NB4 (cell line): ENCODE measurements at regions not wholly inside any gene's neighbourhood (a gene's known extent, or its start where the extent isn't known, plus 50 kb on each side); places are given as distances from the start of the nearest gene placed in this dataset.
"Not testable (repeated sequence)": the region's sequence is repeated elsewhere in the genome, so short reads cannot be mapped to it uniquely, and the experiment has no call there.

Source experiments
- DNase-seq: peaks from one replicate; pipeline ENCODE4 v3.0.0; 2010; ENCODE audit warnings: low read depth
- H3K4me3 ChIP-seq: one replicate; pipeline ENCODE4 v1.5.1; 2011; ENCODE audit warnings: mild to moderate bottlenecking, low read depth, low read length, moderate library complexity
- MYC ChIP-seq: IDR thresholded peaks from 2 replicates; pipeline ENCODE4 v1.6.1; 2011; ENCODE audit warnings: low read depth, low read length
- POLR2A ChIP-seq: IDR thresholded peaks from 2 replicates; pipeline ENCODE4 v1.6.1; 2011; ENCODE audit warnings: mild to moderate bottlenecking; ENCODE audit not compliant: insufficient read length; ENCODE audit errors: extremely low read depth
- TF ChIP-seq, protein P1 (sequence below): IDR thresholded peaks from one replicate; pipeline ENCODE4 v1.5.1; 2012; ENCODE audit warnings: low read depth, low read length
- TF ChIP-seq, protein P2 (sequence below): IDR thresholded peaks from 2 replicates; pipeline ENCODE4 v1.6.1; 2011; ENCODE audit warnings: low read depth, low read length

DNA sequence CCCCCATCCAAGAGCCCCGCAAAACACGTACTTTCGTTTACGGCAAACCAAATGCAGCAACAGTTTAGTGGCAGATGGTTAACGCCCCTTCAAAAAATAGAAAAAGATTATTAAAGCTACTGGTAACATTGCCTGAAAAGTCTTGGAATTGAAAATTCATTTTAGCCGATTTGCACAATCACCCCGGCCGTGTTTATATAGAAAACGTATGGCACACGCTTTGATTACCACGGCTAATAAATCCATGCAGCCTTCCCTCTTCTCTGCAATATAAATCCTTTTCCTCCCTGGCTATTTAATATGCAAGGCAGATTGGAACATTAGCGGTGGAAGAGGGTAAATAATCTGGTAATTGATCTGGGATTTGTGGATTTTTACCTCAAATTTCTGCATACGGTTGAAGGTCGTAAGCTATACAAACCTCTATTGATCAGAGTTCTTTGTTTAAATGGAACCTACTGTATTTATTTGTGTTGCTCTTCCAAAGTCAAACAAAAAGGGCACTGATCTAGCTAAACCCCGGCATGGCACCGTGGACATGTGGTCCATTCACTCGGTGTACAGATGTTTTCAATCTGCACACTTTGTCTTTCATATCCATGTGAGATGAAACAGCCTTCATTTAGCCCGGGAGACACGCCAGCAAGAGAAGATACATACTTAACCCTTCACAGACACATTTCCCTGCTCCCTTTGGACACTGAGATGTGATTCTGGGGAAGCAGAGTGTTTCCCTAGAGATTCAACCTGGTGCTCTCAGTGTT, 238.1 kb upstream of the MAF start:
- no peak overlapping the region for H3K4me3 ChIP-seq
- no peak for DNase-seq
- no peak for TF ChIP-seq MYC
- TF ChIP-seq, protein P1, sequence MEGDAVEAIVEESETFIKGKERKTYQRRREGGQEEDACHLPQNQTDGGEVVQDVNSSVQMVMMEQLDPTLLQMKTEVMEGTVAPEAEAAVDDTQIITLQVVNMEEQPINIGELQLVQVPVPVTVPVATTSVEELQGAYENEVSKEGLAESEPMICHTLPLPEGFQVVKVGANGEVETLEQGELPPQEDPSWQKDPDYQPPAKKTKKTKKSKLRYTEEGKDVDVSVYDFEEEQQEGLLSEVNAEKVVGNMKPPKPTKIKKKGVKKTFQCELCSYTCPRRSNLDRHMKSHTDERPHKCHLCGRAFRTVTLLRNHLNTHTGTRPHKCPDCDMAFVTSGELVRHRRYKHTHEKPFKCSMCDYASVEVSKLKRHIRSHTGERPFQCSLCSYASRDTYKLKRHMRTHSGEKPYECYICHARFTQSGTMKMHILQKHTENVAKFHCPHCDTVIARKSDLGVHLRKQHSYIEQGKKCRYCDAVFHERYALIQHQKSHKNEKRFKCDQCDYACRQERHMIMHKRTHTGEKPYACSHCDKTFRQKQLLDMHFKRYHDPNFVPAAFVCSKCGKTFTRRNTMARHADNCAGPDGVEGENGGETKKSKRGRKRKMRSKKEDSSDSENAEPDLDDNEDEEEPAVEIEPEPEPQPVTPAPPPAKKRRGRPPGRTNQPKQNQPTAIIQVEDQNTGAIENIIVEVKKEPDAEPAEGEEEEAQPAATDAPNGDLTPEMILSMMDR = no peak
- no peak for TF ChIP-seq POLR2A
- TF ChIP-seq, protein P2, sequence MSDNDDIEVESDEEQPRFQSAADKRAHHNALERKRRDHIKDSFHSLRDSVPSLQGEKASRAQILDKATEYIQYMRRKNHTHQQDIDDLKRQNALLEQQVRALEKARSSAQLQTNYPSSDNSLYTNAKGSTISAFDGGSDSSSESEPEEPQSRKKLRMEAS = no peak

DNA sequence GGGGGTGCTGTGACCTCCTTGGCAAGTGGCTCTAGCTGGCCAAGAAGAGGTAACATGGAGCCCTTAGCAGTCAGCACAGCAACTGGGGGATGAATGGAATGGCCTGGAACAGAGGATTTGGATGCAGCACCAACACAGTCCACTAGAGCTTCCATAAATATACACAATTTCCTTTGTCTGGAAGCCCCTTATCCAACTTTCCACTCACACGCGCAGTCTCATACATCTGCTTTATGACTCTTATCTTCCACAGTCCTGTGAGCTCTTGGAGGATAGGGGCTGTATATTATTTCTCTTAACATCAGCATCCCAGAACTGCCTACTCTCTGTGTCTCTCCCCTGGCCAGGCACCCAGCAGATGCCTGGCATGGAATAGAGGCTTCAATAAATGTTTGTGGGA, 235.6 kb upstream of the MAF start:
- TF ChIP-seq MYC (no peak), POLR2A (no peak)
- TF ChIP-seq, protein P2 = no peak
- TF ChIP-seq, protein P1 = no peak
- DNase-seq = no peak

DNA sequence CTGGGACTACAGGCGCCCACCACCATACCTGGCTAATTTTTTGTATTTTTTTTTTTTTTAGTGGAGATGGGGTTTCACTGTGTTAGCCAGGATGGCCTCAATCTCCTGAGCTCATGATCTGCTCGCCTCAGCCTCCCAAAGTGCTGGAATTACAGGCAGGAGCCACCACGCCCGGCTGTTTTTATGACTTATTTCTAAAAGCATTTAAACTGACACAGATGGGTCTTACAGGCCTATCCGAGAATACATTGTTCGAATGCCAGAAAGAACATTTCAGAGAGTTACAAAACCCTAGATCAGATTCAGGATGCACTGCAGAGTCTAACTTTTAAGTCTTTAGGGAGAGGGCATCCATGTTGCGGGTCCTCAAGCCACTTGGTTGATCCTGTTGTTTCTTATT, 234.7 kb upstream of the MAF start:
- TF ChIP-seq, protein P1 = no peak
- TF ChIP-seq MYC (no peak), POLR2A (no peak)
- TF ChIP-seq, protein P2 = no peak
- no peak for DNase-seq
- no peak overlapping the region for H3K4me3 ChIP-seq

More for the DNA sequence above, 235.6 kb upstream of the MAF start:
- no peak overlapping the region for H3K4me3 ChIP-seq

DNA sequence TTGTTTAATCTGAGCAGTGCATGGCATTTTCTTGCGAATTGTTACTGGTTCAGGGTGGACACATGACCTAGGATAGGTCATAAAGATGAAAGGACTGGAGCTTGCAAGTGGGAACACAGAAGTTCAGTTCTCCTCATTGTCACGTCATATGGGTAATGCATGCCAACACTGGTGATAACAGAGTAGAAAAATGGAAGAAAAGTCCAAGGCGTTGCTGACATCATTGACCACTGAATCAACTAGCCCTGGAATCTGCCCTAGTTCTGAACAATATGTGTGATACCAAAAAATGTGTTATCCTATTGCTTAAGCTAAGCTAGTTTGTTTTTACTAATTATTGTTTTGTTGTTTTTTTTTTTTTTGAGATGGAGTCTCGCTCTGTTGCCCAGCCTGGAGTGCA, 234.2 kb upstream of the MAF start:
- TF ChIP-seq, protein P2 = no peak
- TF ChIP-seq MYC (no peak), POLR2A (no peak)
- TF ChIP-seq, protein P1 = no peak

DNA sequence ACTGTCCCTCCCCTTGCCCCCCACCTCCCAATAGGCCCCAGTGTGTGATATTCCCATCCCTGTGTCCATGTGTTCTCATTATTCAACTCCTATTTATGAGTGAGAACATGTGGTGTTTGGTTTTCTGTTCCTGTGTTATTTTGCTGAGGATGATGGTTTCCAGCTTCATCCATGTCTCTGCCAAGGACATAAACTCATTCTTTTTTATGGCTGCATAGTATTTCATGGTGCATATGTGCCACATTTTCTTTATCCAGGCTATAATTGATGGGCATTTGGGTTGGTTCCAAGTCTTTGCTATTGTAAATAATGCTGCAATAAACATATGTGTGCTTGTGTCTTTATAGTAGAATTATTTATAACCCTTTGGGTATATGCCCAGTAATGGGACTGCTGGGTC, 233.5 kb upstream of the MAF start:
- not testable (repeated sequence) for H3K4me3 ChIP-seq, DNase-seq

More for the DNA sequence above, 234.2 kb upstream of the MAF start:
- DNase-seq = no peak
- no peak overlapping the region for H3K4me3 ChIP-seq

DNA sequence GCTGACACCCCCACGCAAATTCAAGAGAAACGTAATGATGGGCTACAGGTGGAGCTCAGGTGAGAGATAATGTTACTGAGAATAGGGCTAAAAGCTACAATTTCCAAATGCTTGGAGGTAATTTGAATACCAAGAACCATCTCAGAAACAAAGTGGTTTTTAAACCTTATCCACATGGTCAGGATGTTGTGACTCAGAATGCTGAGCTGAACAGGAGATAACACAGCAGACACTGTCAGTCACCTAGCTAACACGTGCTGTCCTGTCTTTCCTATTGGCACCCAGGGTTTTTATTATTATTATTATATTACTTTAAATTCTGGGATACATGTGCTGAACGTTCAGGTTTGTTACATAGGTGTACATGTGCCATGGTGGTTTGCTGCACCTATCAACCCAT, 233.0 kb upstream of the MAF start:
- TF ChIP-seq MYC (no peak), POLR2A (no peak)
- TF ChIP-seq, protein P1 = no peak
- TF ChIP-seq, protein P2 = no peak
- H3K4me3 ChIP-seq = no peak overlapping the region
- DNase-seq = no peak
